ACC112 (cell line): ENCODE measurements at regions not wholly inside any gene's neighbourhood (a gene's known extent, or its start where the extent isn't known, plus 50 kb on each side); places are given as distances from the start of the nearest gene placed in this dataset.
A peak's percentile ranks its signal among the peaks of the same experiment; 100 is the strongest.

Experiments
- H2AFZ ChIP-seq: fragments of 200-600 bp; sonication (generic); one replicate; pipeline ENCODE4 v1.6.0; 2017; ENCODE audit warnings: antibody characterized with exemption, low read length; ENCODE audit not compliant: unreplicated experiment
- H3K27ac ChIP-seq: fragments of 200-600 bp; sonication (generic); 2 replicates; pipeline ENCODE4 v1.5.1; 2014; ENCODE audit warnings: low read depth, mild to moderate bottlenecking, antibody characterized with exemption, low read length, moderate library complexity
- H3K27me3 ChIP-seq: fragments of 200-600 bp; sonication (generic); 2 replicates; pipeline ENCODE4 v1.6.1; 2014; ENCODE audit warnings: mild to moderate bottlenecking, antibody characterized with exemption, low read length, moderate library complexity, mixed read lengths; ENCODE audit not compliant: insufficient read depth
- H3K36me3 ChIP-seq: fragments of 200-600 bp; sonication (generic); 2 replicates; pipeline ENCODE4 v1.6.1; 2016; ENCODE audit warnings: mild to moderate bottlenecking, antibody characterized with exemption, low read length, moderate library complexity, mixed read lengths; ENCODE audit not compliant: insufficient read depth
- H3K4me1 ChIP-seq: fragments of 200-600 bp; sonication (generic); one replicate; pipeline ENCODE4 v1.6.1; 2016; ENCODE audit warnings: low read length, mixed read lengths; ENCODE audit not compliant: insufficient read depth, unreplicated experiment, control insufficient read depth
- H3K4me3 ChIP-seq: fragments of 200-600 bp; sonication (generic); 2 replicates; pipeline ENCODE4 v1.5.1; 2014; ENCODE audit warnings: mild to moderate bottlenecking, low read depth, low read length
- H3K79me2 ChIP-seq: fragments of 200-600 bp; sonication (generic); one replicate; pipeline ENCODE4 v1.6.0; 2016; ENCODE audit warnings: low read length; ENCODE audit not compliant: control insufficient read depth, unreplicated experiment, insufficient read depth

DNA sequence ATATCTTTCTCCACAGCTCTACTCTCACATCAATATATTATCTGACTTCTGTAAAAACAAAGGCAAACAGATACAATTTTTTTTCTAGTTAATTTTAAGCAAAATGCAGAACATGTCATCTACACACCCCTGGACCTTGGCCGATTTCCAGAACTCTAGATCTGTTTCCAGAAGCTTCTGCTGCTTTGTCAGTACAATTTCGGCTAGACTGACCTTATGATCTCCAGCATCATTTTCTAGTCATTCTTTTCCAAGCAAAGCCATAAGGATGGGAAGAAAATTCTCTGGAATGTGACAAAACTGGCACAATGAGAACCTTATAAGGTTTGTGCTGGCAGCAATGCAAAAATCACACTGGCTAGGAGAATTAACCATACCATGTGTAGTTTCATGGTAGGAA, 132.8 kb upstream of the MPDZ start:
- Histone ChIP-seq H3K27ac (no peak overlapping the region), H3K36me3 (no peaks in the 10 kb centered on the region), H3K4me1 (peaks cover 5% of the 10 kb centered on the region), H2AFZ (no peak overlapping the region), H3K4me3 (no peak overlapping the region), H3K27me3 (no peaks in the 10 kb centered on the region), H3K79me2 (no peaks in the 10 kb centered on the region)

DNA sequence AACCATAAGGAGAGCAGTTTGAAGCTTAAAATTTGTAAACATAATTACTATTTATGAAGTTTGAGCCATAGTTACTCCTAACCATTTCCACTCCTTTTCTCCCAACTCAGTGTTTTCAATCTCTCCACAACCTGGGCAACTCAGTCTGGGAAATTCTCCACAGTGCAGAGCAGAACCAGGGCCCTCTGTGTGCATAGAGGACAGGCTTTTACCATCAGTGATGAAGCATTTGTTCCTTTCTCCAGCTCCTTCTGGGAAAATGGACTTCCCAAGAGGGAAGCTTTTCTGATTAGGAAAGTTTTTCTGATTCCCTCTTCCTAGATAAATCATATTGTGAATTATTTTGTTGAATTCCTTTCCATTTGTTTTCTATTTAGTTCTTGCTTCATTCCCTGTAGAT, 132.3 kb upstream of the MPDZ start:
- Histone ChIP-seq H3K27me3 (no peaks in the 10 kb centered on the region), H3K79me2 (no peaks in the 10 kb centered on the region), H3K4me3 (no peak overlapping the region), H3K36me3 (no peaks in the 10 kb centered on the region), H2AFZ (no peak overlapping the region), H3K27ac (no peak overlapping the region), H3K4me1 (peaks cover 5% of the 10 kb centered on the region)

DNA sequence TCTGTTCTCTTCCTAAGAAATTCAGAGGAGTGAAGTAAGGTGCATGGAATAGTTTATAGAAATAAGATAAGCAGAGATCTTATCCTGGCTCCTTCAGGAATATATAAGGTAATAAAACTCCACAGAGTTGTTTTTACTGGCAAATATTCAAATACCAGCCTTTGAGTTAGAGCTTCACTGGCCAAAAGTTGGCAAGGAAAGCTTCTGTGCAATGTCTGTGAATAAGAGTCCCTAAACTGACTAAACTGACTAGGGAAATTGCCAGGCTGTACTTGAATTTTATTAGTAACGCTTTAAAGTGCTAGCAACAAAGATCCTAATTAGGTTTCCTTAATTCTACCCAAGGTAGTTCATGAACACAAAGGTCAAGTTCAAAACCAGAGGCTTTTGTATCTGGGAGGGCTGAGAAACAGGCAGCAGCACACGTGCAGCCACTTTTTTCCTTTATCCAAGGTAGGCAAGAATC, 131.1 kb upstream of the MPDZ start:
- H3K79me2 ChIP-seq, result no peaks in the 10 kb centered on the region
- no peak overlapping the region for H2AFZ ChIP-seq
- H3K36me3 ChIP-seq, result no peaks in the 10 kb centered on the region
- no peak overlapping the region for H3K27ac ChIP-seq
- H3K27me3 ChIP-seq, result no peaks in the 10 kb centered on the region
- H3K4me3 ChIP-seq, result no peak overlapping the region
- peaks cover 5% of the 10 kb centered on the region for H3K4me1 ChIP-seq

DNA sequence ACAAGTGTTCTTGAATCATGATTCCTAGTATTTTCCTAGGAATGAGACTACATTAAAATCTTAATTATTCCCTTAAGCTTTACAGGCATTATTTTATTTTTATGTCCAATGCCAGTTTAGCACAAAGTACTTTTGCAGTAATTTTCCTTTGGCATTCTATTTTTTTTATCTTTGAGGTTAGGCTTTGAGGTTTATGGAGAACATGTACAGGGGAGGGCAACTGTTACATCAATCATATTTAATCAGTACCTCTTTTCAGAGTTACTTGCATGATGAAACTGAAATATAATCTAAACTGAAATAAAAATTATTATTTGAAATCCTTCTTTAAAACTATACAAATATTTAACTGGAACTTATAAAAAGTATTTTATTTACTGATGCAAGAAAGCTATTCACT, 118.2 kb upstream of the MPDZ start:
- no peaks in the 10 kb centered on the region for H3K27me3 ChIP-seq
- H3K79me2 ChIP-seq, result no peaks in the 10 kb centered on the region
- H3K4me3 ChIP-seq, result no peak overlapping the region
- H2AFZ ChIP-seq, result no peak overlapping the region
- H3K4me1 ChIP-seq, result no peaks in the 10 kb centered on the region
- no peak overlapping the region for H3K27ac ChIP-seq
- no peaks in the 10 kb centered on the region for H3K36me3 ChIP-seq

DNA sequence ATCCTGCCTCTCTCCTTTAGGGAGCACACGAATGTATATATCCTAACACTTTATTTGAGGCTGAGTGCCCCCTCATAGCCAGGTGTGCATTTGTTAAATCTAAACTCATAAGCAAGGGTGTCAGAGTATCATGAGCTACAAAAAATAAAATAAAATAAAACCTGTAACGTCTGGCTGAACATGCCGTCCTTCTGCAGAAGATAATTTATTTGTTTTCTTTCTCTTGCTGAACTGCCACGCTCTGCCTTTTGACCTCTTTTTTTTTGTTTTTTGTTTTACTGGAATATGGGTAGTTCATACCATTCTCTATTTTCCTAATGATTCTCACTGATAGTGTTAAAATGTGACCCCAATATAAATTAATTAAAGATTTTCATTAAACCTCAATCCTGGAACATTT, 117.7 kb upstream of the MPDZ start:
- H3K36me3 ChIP-seq, result no peaks in the 10 kb centered on the region
- H3K4me3 ChIP-seq, result no peak overlapping the region
- no peak overlapping the region for H2AFZ ChIP-seq
- no peaks in the 10 kb centered on the region for H3K27me3 ChIP-seq
- no peaks in the 10 kb centered on the region for H3K4me1 ChIP-seq
- no peaks in the 10 kb centered on the region for H3K79me2 ChIP-seq
- H3K27ac ChIP-seq, result no peak overlapping the region

DNA sequence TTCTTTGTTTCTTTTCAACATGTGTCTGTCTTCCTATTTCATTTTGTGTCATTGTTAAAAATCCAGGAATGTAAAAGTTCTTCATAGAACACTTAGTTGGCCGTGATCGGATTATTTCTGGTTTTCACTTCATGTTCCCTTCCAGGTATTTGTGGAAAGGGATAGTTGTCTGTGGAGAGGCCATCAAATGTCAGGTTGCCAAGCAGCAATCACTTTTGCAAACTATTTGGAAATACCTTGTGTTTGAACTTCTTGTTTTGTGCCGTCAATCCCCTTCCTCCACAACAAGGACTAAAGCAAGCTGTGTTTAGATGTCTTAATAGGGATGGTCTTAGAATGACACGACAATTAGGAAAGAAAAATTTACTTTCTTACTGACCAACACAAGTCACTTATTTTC, 116.9 kb upstream of the MPDZ start:
- Histone ChIP-seq H3K27me3 (no peaks in the 10 kb centered on the region), H3K4me3 (no peak overlapping the region), H3K79me2 (no peaks in the 10 kb centered on the region), H3K27ac (no peak overlapping the region), H3K4me1 (no peaks in the 10 kb centered on the region), H3K36me3 (no peaks in the 10 kb centered on the region), H2AFZ (no peak overlapping the region)

DNA sequence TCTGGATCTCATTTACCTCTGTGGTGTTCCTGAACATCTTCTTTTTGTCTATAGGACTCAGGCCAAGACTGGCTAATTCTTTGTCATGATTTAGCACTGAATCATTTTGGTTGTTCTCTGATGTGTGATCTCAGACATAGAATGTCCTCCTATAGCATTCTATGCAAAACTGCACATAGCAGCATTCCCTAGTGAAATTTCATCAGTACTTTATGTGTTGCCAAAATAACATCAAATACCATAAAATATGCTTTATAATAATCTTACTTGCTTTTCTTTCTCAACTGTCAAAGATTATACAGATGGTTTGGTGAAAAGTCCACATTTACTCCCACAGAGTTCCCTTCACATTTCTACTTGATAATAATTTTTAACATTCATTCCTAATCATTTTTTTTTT, 115.7 kb upstream of the MPDZ start:
- Histone ChIP-seq H3K27ac (peak overlapping the region; percentile 13; the same call in 1 of the 2 replicates), H3K4me3 (no peak overlapping the region), H2AFZ (no peak overlapping the region), H3K4me1 (no peaks in the 10 kb centered on the region), H3K79me2 (no peaks in the 10 kb centered on the region), H3K27me3 (no peaks in the 10 kb centered on the region), H3K36me3 (no peaks in the 10 kb centered on the region)

DNA sequence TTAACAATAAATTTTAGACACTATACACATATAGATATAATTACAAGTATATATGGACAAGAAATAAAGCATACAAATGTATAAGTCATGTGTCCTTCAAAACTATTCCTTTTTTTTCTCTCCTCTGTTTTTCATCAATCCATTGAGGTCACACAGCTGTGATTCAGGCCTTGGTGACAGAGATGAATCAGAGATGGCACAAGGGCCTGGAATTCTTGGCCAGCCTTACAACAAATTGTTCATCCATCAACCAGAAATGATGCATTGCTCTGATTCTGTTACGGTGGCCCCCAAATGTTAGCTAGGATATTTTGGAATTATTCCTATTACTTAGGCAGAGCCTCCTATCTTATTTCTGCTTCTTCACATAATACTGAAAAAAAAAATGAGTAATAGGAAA, 108.7 kb upstream of the MPDZ start:
- peak overlapping the region; percentile 78 for H3K27ac ChIP-seq

DNA sequence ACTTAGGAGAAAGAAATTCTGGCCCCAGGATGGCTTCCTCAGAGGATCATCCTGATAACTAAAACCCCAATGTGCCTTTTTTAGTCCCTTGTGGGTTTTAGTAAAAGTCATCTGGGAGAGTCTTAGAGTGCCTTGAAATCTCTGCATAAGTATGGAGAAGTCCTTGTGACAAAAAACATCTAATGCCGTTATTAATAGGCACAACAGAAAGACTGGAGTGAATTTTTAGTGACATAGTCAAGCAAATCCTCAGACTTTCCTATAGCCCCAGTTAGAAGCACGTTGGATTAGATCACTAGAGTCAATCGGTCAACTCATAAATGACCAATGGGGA, 108.2 kb upstream of the MPDZ start:
- no peak overlapping the region for H3K4me3 ChIP-seq
- H3K36me3 ChIP-seq, result no peaks in the 10 kb centered on the region
- H3K27me3 ChIP-seq, result no peaks in the 10 kb centered on the region
- H3K4me1 ChIP-seq, result peaks cover 18% of the 10 kb centered on the region
- no peaks in the 10 kb centered on the region for H3K79me2 ChIP-seq
- H2AFZ ChIP-seq, result peak overlapping the region; percentile 9
- peak overlapping the region; percentile 78 for H3K27ac ChIP-seq

More for the DNA sequence above, 108.7 kb upstream of the MPDZ start:
- no peak overlapping the region for H2AFZ ChIP-seq
- no peak overlapping the region for H3K4me3 ChIP-seq
- H3K27me3 ChIP-seq, result no peaks in the 10 kb centered on the region
- no peaks in the 10 kb centered on the region for H3K36me3 ChIP-seq
- H3K4me1 ChIP-seq, result peaks cover 18% of the 10 kb centered on the region
- no peaks in the 10 kb centered on the region for H3K79me2 ChIP-seq

DNA sequence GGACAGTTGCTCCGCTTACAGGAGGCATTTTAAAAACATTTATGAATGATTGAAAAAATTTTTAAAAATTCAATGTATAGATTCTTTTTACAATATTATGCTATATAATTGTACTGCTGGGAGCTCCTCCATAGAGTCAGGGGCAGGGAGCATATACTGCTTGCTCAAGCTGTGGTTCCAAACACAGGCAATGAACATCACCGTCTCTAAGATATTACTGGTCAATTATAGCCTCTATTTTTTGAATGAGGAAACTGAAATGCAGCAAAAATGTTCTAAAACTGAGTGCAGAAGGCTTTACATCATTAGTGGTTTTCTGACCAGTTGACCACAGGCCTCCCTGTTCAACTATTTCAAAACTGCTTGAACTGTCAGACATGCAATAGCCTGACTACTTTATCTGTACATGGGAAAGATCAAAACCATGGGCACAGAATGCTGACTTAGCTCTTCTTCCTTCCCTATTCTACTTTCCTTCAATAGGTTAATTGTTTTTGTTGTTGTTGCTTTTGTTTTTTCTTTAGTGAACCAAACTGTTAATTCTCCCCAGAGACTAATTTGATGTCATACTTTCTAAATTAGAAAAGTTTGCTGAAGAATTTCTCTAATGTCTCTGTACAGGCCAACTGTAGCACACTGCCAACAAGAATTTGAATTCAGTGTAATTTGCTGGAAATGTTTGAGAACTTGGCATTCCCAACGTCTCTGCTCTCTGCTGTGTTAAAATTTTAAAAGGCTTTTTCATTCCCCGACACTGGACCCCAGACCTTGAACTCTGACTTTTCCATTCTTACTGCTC, 107.6 kb upstream of the MPDZ start:
- Histone ChIP-seq H2AFZ (peak overlapping the region; percentile 9), H3K27me3 (no peaks in the 10 kb centered on the region), H3K4me1 (peaks cover 18% of the 10 kb centered on the region), H3K4me3 (no peak overlapping the region), H3K79me2 (no peaks in the 10 kb centered on the region), H3K36me3 (no peaks in the 10 kb centered on the region), H3K27ac (peak overlapping the region; percentile 78)

DNA sequence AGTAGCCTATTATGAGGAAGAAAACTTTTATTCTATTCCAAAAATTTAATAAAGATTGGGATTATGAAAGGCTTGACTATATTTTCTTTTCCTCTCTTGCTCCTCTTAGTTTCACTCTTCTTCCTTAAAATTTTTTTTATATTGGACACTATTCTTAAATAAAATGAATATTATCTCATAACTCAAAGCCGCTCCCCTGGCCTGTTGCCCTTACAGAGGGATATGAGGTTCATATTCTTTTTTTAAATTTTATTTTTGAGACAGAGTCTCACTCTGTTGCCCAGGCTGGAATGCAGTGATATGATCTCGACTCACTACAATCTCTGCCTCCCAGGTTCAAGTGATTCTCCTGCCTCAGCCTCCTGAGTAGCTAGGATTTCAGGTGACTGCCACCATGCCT, 106.8 kb upstream of the MPDZ start:
- no peak overlapping the region for H2AFZ ChIP-seq
- H3K4me1 ChIP-seq, result peaks cover 18% of the 10 kb centered on the region
- H3K36me3 ChIP-seq, result no peaks in the 10 kb centered on the region
- H3K79me2 ChIP-seq, result no peaks in the 10 kb centered on the region
- H3K27ac ChIP-seq, result peak overlapping the region; percentile 78
- no peaks in the 10 kb centered on the region for H3K27me3 ChIP-seq
- no peak overlapping the region for H3K4me3 ChIP-seq
